RWPE1 (cell line): ENCODE measurements at regions not wholly inside any gene's neighbourhood (a gene's known extent, or its start where the extent isn't known, plus 50 kb on each side); places are given as distances from the start of the nearest gene placed in this dataset.

ENCODE experiments used
- CTCF ChIA-PET: fragments of 350-600 bp; sonication (Branson Sonifier 250); formaldehyde crosslinking; extraction: SDS; loops from one replicate; lab custom pipeline; 2021; lab: Yijun Ruan, JAX
- POLR2A ChIA-PET: fragments of 400-600 bp; formaldehyde crosslinking; extraction: SDS; loops from one replicate; lab custom pipeline; 2020; ENCODE audit warnings: antibody characterized with exemption; ENCODE audit not compliant: low non-redundant PET; lab: Yijun Ruan, JAX
- DNase-seq: peaks from one replicate; pipeline ENCODE4 v3.0.0; 2012; ENCODE audit warnings: low spot score
- H3K27ac ChIP-seq: fragments of 450-650 bp; 2 replicates; pipeline ENCODE4 v1.5.1; 2017
- CTCF ChIP-seq: fragments of 450-650 bp; conservative IDR thresholded peaks from 2 replicates; pipeline ENCODE4 v1.5.1; 2017; ENCODE audit warnings: low read depth, mild to moderate bottlenecking

GRCh38 chr11:120034881-120035630, 102.9 kb downstream of the TRIM29 start:
- TF ChIP-seq CTCF, result no peak
- DNase-seq, result no peak
- ChIA-PET CTCF (no interaction called here), POLR2A (no interaction called here)
- no peak overlapping the region for H3K27ac ChIP-seq

- TF ChIP-seq CTCF, result no peak
- H3K27ac ChIP-seq, result no peak overlapping the region
- ChIA-PET CTCF (no interaction called here), POLR2A (no interaction called here)
- no peak for DNase-seq
Observed at GRCh38 chr11:120034176-120034875, 103.6 kb downstream of the TRIM29 start.

GRCh38 chr11:120032766-120033390, 105.0 kb downstream of the TRIM29 start:
- TF ChIP-seq CTCF, result no peak
- H3K27ac ChIP-seq, result no peak overlapping the region
- no peak for DNase-seq
- ChIA-PET CTCF (no interaction called here), POLR2A (no interaction called here)

GRCh38 chr11:120031612-120032600, 106.0 kb downstream of the TRIM29 start:
- no peak overlapping the region for H3K27ac ChIP-seq
- ChIA-PET POLR2A (no interaction called here), CTCF (interaction anchor here (0.6 kb wide), 1 partner anchor 42 kb away, joined by 3 read pairs; no protein-coding TSS in a partner anchor)
- TF ChIP-seq CTCF, result no peak
- no peak for DNase-seq

GRCh38 chr11:120031156-120031555, 106.8 kb downstream of the TRIM29 start:
- ChIA-PET POLR2A (no interaction called here), CTCF (no interaction called here)
- H3K27ac ChIP-seq, result no peak overlapping the region
- TF ChIP-seq CTCF, result no peak
- no peak for DNase-seq
